Fibroblast of peridontal ligament (primary cell): ENCODE measurements at regions not wholly inside any gene's neighbourhood (a gene's known extent, or its start where the extent isn't known, plus 50 kb on each side); places are given as distances from the start of the nearest gene placed in this dataset.

Experiments used
- DNase-seq: peaks from one replicate; pipeline ENCODE4 v3.0.0-alpha.2; 2010; ENCODE audit errors: extremely low read depth

DNA sequence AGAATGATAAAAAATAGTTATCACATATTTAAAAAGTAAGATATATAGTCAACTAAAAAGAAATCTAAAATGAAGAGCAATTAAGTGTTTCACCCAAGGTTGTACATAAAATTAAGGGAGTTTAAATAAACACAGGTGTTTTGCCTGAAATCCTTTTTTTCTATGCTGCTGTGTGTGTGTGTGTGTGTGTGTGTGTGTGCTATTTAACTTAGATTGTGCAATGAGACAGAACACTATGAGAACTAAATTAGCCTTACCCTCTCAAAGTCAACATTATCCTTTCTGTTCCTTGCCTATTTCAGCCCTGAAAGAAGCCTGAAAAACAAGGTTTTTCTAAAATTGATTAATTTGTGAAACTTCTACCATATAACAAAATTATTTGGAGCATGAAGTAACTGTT lies 516.2 kb downstream of the ELAVL2 start:
- no peak for DNase-seq

DNA sequence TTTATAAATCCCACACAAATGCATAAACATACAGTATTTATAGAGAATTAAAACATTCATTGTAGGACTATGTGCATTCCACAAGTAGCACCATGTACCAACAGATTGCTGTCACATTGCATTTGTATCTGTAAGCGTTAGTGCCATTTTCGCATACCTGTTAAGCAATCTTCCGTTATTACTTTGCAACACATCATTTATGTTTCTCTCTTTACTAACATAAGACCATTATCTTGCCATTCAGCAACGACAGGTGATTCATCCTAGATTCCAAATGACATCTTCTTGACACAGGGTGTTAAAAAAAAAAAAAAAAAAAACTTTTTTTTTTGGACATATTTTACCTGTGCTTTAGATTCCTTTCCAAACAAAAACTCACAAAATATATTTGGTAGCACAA lies 511.8 kb downstream of the ELAVL2 start:
- DNase-seq: no peak

DNA sequence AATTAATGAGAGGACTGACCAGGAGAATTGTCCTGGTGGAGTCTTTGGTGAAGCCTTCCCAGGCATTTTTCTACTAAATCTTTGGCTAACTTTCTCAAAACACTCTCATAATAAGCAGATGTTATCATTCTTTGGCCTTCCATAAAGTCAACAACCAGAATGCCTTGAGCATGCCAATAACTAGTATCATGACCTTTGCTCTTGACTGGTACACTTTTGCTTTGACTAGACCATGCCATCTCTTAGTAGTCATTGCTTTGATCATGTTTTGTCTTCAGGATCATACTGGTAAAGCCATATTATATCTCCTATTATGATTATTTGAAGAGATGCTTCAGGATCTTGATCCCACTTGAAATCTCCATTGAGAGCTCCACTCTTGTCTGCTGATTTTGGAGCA lies 506.9 kb downstream of the ELAVL2 start:
- no peak for DNase-seq

DNA sequence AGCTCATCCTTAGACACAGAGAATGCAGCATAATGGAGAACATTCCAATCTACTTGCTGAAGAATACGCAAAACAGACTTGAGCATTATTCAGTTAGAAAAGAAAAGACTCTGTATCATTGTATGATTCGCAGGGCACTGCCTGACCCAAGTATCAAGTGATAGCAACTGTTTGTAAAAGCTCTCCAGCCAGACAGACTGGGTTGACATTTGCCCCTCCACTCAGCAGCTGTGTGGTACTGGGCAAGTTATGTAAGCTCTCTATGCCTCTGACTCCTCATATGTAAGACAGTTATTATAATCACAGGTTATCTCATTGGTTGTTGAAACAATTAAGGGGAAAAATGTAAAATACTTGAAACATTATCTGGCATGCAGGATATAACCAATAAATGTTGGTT lies 505.0 kb downstream of the ELAVL2 start:
- DNase-seq: no peak

DNA sequence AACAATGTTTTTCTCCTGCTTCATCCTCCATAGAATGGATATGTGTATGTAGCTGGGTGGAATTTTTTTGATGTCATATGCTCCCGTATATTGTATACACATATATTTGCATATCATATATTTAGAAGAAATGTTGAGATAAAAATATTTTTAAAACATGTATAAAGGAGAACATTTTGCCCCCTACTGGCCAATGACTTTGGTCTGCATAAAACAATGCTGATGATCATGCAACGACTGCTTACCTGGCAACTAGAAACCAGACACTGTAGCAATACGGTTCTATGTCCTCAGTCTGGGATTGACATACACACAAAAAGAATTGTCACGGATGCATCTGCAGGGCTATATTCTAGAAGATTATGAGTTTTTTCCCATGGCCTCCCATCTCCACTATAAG lies 503.6 kb downstream of the ELAVL2 start:
- peak; percentile 2 for DNase-seq

DNA sequence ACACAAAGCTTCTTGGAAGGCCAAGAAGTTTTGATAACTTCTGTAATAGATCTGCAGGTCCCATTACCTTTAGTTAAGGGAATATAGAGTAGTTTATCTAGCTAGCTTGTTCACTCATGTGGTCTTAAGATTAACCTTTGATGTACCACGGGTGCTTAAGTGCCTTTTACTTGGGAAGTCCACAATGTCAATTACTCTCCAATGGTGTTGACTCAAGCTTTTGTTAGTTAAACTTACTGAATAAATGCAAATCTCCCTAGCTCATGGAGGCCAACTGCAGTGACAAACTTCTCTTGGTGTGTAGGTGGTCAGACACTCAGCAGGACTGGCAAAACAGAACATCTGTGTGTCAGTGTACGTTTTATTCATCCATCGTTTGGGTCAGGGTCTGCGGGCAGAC lies 501.5 kb downstream of the ELAVL2 start:
- no peak for DNase-seq

DNA sequence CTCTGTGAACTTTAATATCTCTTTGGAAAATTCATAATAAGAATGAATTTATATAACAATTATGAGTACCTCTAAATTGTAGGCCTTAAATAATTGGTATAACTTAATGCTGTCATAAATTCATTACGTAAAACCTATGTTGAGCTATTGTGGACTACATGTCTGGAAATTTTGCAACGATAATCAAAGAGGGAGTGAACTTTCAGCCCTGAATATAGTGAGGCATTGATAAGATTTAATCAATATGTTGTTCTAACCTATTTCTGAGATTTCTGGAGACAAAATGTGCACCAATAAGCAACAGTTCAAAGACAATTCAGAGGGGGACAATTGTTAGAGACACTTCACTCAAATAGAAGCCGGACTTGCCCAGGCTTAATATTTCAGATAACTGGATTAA lies 499.4 kb downstream of the ELAVL2 start:
- DNase-seq: no peak

DNA sequence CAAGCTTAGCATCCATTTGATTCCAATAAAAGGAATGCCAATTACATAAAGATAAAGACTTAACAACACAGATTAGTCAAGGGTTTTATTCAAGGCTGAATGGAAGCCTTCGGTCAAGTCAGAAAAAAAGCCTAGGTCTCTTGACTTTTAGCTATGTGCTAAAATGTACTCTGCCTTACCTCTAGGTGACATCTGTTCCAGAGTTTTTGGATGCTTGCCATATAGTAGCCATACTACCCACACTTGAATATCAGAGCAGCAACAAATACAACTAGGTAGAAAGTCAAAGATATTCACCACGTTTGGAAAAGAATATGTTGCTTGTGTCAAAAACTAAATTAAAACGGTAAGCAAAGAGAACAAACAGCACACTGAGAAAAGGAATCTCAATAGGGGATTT lies 484.7 kb downstream of the ELAVL2 start:
- no peak for DNase-seq

DNA sequence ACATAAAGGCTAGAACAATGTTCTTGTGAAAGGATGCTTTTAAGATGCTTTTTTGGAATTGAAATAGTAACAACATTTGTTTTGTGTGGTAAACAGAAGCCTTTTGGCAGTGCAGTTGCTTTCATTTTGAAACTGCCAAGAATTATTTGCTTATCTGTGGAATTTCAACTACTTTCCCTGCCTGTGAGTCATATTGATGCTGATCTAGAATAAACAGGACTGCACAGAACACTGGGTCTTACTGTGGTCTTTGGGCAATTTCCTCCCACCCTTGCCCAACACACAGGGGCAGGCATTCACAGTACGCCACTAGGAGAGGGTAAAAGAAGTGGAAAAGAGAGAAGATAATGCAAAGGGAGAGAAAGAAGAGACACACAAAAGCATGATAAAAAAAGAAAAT lies 483.7 kb downstream of the ELAVL2 start:
- DNase-seq: no peak

DNA sequence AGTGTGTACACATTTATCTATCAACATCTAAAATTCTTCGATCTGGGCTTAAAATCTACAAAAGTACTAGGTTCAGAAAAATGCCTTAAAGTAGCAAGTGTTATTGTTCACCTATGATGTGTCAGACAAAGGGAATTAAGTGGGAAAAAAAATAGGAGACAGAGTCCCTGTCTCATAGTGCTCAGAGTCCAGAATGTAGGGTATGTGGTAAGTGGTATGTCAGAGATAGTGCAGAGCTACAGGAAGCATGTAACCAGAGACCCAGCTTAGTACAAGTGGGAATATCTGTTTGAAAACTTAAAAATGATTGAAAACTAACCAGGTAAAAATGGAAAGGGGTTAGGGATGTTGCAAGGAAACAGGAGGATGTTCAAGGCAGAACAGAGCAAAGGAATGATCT lies 482.8 kb downstream of the ELAVL2 start:
- no peak for DNase-seq

DNA sequence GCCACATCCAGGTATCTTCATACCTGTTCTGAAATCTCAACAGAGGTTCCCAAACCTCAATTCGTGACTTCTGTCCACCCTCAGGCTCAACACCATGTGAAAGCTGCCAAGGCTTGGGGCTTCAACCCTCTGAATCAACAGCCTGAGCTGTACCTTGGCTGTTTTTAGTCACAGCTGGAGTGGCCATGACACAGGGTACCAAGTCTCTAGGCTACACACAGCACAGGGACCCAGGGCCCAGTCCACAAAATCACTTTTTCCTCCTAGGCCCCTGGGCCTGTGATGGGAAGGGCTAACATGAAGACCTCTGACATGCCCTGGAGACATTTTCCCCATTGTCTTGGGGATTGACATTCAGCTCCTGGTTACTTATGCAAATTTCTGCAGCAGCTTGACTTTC lies 464.9 kb downstream of the ELAVL2 start:
- no peak for DNase-seq

DNA sequence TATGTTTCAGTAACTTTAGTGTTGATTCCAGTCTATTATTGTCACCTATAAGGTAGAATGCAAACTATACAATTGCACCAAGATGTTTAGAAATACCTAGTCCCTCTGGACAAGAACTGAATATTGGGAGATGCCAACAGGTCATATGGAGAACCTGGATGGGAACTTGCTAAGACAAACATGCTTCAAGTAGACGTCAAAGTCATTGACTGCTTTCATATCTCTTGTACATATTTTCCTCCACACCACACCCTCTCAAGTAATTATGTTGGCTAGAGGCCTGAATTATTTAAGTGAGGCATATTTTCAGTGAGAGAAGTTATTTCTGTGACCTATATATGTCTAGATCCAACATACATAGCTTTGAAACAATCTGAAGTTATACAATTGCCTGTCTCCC lies 453.3 kb downstream of the ELAVL2 start:
- DNase-seq: no peak

DNA sequence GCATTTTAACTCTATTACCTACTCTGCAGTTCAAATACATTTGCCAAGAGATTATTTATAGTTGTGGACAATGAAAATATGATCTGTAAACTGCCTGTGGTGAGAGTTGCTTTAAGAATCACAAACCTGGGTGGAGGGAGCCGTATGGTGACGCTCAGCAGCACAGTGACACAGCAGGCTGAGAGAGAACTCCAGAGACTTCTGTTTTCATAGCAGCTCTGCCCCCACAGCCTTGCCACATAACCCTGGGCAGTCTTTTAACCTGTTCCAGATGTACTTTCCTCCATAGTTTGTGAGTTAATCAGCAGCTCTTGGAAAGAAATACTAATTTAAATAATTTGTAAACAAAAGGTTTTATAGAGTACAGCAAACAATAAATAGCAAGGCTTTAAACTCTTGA lies 450.5 kb downstream of the ELAVL2 start:
- DNase-seq: peak; percentile 12

DNA sequence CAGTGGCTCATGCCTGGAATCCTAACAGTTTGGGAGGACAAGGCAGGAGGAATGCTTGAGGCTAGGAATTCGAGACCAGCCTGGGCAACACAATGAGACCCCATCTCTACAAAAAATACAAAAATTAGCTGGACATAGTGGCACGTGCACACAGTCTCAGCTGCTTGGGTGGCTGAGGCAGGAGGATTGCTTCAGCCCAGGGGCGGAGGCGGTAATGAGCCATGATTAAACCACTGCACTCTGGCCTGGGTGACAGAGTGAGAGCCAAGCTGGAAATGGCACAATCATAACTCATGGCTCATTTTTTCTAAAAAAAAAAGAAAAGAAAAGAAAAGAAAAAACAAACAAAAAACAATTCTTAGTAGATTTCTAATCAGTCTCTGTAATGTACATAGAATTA lies 446.2 kb downstream of the ELAVL2 start:
- no peak for DNase-seq

DNA sequence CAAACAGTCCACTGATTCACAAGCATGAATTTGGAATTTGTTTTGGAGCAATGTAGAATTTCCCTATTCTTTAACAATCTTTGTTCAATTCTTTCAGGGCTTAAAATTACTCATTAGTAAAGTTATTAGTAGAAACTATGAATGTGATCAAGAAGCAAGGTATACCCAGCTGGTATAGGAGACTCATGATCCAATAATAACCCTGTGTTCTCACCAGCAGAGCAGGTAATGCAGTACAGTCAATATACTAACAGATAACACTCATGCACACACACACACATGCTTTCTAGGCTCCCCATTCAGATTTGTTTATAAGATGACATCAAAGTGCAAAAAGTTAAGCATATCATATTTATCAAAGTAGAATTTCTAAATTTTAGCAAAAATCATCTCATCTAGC lies 445.2 kb downstream of the ELAVL2 start:
- DNase-seq: no peak

DNA sequence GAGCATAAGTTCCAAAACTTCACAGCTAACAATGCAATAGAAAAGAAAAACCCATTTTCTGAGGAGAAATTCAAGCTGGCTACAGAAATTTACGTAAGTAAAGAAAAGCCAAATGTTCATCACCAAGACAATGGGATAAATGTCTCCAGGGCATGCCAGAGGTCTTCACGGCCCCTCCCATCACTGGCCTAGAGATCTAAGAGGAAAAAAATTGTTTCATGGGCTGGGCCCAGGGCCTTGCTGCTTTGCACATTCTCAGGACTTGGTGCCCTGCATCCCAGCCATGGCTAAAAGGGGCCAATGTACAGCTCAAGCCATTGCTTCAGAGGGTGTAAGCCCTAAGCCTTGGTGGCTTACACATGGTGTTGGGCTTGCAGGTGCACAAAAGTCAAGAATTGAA lies 443.6 kb downstream of the ELAVL2 start:
- no peak for DNase-seq

DNA sequence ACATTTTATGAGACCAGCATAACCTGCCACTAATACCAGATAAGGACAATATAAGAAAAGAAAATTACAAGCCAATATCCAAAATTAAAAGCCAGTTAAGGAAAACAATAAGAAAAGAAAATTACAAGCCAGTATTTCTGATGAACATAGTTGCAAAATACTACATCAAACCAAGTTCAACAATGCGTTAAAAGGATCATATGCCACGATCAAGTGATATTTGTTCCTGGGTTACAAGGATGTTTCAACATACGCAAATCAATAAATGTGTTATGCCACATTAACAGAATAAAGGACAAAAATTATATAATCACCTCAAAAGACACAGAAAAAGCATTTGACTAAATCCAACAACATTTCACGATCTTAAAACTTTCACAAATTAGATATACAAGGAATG lies 431.9 kb downstream of the ELAVL2 start:
- no peak for DNase-seq

DNA sequence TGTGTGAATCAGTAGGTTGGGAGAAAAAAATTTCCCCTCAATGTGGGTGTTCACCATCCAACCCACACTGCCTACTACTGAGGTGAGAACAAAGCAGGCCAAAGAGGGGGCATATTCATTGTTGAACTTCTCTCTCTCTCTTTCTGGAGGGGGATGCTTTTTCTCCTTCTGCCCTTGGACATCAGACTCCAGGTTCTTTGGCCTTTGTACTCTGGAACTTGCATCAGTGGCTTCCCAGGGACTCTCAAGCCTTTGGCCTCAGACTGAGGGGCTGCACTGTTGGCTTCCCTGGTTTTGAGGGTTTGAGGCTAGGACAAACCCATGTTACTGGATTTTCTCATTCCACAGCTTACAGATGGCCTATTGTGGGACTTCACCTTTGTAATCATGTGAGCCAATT lies 417.2 kb downstream of the ELAVL2 start:
- no peak for DNase-seq

DNA sequence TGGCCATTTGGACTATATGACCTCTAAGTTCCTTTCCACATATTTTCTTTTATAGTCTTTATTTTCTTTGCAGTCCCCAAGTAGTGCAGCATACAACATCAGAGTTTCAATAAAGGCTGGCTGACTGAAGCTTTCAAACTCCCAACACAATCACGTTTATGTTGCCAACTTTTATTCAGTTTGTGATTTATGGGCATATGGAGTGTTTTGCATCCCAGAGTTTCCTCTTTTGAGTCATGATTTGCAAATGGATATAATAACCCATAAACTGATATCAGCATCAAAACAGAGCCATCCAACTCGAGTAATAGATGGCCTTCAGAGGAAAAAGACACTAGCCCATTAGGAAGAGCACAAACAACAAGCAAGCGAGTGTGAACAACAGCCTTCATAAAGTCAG lies 414.0 kb downstream of the ELAVL2 start:
- no peak for DNase-seq

DNA sequence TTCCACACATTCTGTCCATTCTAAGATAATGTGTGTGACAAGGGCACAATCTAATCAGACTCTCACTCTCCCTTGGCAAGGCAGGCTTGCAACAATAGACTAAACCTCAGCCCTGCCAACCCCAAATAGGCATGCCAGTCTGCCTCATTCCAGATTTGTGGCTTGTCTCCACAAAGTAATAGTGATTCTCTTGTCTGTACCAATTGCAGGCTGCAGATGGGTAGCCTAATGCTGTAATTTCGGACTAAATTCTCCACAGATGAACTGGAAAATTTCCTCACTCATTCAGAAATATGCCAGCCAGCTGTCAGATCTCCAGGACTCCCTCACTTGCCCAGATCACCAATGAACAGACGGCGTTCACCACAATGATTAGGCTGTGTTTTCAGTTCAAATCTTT lies 413.6 kb downstream of the ELAVL2 start:
- DNase-seq: no peak

DNA sequence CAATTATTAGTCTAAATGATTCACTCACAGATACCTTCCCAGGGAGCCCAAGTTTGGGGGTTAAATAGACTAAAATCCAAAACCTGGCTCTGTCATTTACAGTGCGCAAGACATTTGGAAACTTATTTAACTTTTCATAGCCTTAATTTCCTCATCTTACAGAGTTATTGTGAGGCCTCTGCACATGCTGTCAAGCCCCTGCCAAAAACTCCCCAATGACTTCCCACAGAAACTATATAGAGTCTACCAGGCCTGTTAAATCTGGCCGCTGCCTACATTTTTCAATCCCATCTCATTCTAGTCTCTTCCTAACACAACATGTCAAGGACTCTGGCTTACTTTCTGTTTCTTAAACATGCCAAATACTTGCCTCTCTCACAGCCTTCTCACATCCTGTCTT lies 412.5 kb downstream of the ELAVL2 start:
- DNase-seq: no peak

DNA sequence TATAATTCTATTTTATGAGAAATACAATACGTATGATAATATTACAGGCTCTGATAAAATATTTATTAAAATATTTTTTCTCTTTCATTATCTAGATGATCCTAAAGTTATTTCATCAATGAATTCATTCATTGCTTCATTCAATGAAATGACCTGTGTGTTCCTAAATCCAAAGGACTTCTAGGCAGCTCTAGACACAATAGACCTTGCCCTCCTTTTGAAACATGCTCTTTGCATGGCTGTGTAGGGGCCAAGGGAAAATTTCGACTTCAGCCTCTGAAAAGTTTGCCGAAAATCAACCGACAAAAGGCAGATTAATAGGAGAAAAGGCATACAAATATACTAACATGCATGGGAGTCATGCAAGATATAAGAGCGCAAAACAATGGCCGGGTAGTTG lies 402.0 kb downstream of the ELAVL2 start:
- DNase-seq: no peak

DNA sequence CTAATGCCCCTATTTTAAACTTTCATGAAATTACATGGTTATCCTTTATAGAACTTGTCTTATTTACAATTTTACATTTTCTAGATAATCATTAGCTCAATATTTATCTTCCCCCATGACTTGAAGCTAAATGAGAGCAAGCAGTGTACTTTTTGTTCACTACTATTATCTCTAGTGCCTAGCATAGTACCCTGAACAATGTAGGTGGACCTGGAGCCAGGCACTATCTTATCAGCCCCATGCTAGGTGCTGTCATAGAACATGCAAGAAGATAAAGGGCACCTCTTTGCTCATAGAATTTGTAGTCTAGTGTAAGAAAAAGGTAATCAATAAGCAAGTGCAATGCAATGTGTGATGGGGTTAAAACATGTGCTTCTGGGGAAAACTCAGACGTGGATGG lies 399.9 kb downstream of the ELAVL2 start:
- DNase-seq: no peak

DNA sequence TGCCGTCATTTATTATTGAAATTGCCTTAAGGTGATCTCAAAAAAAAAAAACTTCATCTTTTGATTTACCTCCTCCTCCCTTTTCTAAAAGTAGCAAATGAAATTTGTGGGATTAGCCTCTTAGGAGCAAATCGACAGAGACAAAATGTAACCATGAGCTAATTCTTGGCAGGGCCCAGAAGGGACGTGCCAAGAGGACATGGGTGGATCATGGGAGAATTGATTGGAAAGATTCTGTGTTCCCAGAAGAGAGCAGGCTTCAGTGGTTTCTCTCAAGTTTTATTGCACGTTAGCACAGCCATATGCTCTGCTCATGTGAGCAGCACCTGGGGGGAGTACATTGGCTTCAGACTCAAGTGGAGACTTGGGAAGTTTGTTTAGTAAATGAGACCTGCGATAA lies 394.6 kb downstream of the ELAVL2 start:
- DNase-seq: no peak

DNA sequence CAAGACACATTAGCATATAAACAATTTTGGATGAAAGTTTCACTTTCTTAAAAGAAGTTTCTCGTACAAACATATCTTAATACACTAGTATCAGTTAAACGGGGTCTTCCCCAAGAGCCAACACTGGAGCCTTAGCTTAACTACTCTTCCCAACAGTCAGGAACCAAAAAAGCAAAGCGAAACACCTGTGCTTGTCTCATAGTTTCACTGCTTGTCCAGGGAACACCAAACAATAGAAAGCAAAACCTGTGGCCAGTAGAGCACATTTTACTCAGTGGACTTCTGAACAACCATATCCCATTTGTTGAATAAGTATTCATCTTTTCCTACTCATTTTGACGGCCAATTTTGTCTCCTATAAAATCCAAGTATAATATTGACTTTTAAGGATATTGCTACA lies 391.4 kb downstream of the ELAVL2 start:
- DNase-seq: no peak
